ENCODE measurements at regions not wholly inside any gene's neighbourhood (a gene's known extent, or its start where the extent isn't known, plus 50 kb on each side); places are given as distances from the start of the nearest gene placed in this dataset.

DNA sequence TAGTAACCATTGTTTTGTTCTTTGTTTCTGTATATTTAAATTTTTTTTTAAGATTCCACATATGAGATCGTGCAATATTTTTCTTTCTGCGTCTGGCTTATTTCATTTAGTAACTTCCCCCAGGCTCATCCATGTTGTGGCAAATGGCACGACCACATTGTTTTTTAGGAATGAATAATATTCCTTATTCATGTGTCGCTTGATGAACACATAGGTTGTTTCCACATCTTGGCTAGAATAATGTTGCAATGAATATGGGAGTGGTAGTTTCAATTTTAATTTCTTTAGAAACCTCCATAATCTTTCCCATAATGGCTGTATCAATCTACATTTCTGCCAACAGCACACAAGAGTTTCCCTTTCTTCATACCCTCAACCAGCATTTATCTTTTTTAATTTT is 166.8 kb upstream of the NR3C2 start:
- TF ChIP-seq, protein P1, sequence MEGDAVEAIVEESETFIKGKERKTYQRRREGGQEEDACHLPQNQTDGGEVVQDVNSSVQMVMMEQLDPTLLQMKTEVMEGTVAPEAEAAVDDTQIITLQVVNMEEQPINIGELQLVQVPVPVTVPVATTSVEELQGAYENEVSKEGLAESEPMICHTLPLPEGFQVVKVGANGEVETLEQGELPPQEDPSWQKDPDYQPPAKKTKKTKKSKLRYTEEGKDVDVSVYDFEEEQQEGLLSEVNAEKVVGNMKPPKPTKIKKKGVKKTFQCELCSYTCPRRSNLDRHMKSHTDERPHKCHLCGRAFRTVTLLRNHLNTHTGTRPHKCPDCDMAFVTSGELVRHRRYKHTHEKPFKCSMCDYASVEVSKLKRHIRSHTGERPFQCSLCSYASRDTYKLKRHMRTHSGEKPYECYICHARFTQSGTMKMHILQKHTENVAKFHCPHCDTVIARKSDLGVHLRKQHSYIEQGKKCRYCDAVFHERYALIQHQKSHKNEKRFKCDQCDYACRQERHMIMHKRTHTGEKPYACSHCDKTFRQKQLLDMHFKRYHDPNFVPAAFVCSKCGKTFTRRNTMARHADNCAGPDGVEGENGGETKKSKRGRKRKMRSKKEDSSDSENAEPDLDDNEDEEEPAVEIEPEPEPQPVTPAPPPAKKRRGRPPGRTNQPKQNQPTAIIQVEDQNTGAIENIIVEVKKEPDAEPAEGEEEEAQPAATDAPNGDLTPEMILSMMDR (tag by site-specific recombination; IDR thresholded peaks at IDR 0.05): no peak
- TF ChIP-seq, protein P2, sequence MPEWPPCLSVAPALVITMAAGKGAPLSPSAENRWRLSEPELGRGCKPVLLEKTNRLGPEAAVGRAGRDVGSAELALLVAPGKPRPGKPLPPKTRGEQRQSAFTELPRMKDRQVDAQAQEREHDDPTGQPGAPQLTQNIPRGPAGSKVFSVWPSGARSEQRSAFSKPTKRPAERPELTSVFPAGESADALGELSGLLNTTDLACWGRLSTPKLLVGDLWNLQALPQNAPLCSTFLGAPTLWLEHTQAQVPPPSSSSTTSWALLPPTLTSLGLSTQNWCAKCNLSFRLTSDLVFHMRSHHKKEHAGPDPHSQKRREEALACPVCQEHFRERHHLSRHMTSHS (tag by site-specific recombination; IDR thresholded peaks at IDR 0.05): no peak
- TF ChIP-seq, protein P3, sequence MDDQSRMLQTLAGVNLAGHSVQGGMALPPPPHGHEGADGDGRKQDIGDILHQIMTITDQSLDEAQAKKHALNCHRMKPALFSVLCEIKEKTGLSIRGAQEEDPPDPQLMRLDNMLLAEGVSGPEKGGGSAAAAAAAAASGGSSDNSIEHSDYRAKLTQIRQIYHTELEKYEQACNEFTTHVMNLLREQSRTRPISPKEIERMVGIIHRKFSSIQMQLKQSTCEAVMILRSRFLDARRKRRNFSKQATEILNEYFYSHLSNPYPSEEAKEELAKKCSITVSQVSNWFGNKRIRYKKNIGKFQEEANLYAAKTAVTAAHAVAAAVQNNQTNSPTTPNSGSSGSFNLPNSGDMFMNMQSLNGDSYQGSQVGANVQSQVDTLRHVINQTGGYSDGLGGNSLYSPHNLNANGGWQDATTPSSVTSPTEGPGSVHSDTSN (CRISPR knock-in tag; IDR thresholded peaks at IDR 0.05): no peak
- TF ChIP-seq ZNF501 (tag by site-specific recombination; IDR thresholded peaks at IDR 0.05) (no peak), ZNF24 (tag by site-specific recombination; IDR thresholded peaks at IDR 0.05) (no peak), SCRT1 (tag by site-specific recombination; IDR thresholded peaks at IDR 0.05; ENCODE audit: borderline replicate concordance) (no peak), ZFP3 (tag by site-specific recombination; IDR thresholded peaks at IDR 0.05; ENCODE audit: low read depth) (no peak), HOXA7 (CRISPR knock-in tag; IDR thresholded peaks at IDR 0.05; ENCODE audit: borderline replicate concordance) (no peak)
